Cardiac fibroblast (primary cell): ENCODE measurements at regions not wholly inside any gene's neighbourhood (a gene's known extent, or its start where the extent isn't known, plus 50 kb on each side); places are given as distances from the start of the nearest gene placed in this dataset.

ENCODE experiments used
- DNase-seq, 2 donors: peaks; one replicate each; pipeline versions ENCODE4 v3.0.0 to v3.0.0-alpha.2; 2010; ENCODE audit warnings: low read depth in 2 of 2
- H3K4me3 ChIP-seq, 2 donors: replicated peaks in 1 of 2; 1 replicate in 1 of 2; 2 replicates in 1 of 2; pipeline ENCODE4 v1.5.1; 2011; ENCODE audit warnings: low read depth in 2 of 2, low read length in 2 of 2, mild to moderate bottlenecking in 2 of 2, moderate library complexity in 1 of 2
- TF ChIP-seq, protein P1 (sequence below): IDR thresholded peaks from one replicate; pipeline ENCODE4 v1.5.1; 2011; ENCODE audit warnings: low read depth, mild to moderate bottlenecking, low read length, inconsistent platforms

GRCh38 chr17:73806768-73807167, 162.5 kb upstream of the SDK2 start:
- TF ChIP-seq, protein P1, sequence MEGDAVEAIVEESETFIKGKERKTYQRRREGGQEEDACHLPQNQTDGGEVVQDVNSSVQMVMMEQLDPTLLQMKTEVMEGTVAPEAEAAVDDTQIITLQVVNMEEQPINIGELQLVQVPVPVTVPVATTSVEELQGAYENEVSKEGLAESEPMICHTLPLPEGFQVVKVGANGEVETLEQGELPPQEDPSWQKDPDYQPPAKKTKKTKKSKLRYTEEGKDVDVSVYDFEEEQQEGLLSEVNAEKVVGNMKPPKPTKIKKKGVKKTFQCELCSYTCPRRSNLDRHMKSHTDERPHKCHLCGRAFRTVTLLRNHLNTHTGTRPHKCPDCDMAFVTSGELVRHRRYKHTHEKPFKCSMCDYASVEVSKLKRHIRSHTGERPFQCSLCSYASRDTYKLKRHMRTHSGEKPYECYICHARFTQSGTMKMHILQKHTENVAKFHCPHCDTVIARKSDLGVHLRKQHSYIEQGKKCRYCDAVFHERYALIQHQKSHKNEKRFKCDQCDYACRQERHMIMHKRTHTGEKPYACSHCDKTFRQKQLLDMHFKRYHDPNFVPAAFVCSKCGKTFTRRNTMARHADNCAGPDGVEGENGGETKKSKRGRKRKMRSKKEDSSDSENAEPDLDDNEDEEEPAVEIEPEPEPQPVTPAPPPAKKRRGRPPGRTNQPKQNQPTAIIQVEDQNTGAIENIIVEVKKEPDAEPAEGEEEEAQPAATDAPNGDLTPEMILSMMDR, result no peak
- no peak overlapping the region for H3K4me3 ChIP-seq
- DNase-seq, result no peak

- DNase-seq, result no peak
- TF ChIP-seq, protein P1, result no peak
- no peak overlapping the region for H3K4me3 ChIP-seq
Measured at GRCh38 chr17:73813201-73813600, 169.0 kb upstream of the SDK2 start.

GRCh38 chr17:73814075-73814474, 169.8 kb upstream of the SDK2 start:
- DNase-seq, result no peak

DNA sequence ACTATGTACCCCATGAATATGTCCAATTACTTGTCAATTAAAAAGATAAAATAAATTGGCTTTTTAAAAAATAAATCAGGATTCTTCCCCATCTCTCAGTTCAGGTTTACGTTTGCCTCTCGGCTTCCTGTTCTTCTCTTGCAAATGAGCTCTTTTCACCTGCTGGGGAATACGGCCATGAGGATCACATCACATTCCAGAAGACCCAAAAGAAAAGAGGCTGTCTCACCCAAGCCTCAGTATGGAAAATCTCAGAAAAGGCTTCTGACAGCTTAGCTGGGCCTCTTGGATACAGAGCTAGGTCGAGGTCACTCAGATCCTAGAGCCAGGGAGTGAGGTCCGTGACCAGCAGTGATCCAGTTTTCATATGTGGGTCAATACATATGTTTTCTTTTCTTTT, 171.2 kb upstream of the SDK2 start:
- no peak for DNase-seq
- no peak overlapping the region for H3K4me3 ChIP-seq
- TF ChIP-seq, protein P1, result no peak

More at GRCh38 chr17:73814075-73814474, 169.8 kb upstream of the SDK2 start:
- TF ChIP-seq, protein P1, result no peak
- no peak overlapping the region for H3K4me3 ChIP-seq

DNA sequence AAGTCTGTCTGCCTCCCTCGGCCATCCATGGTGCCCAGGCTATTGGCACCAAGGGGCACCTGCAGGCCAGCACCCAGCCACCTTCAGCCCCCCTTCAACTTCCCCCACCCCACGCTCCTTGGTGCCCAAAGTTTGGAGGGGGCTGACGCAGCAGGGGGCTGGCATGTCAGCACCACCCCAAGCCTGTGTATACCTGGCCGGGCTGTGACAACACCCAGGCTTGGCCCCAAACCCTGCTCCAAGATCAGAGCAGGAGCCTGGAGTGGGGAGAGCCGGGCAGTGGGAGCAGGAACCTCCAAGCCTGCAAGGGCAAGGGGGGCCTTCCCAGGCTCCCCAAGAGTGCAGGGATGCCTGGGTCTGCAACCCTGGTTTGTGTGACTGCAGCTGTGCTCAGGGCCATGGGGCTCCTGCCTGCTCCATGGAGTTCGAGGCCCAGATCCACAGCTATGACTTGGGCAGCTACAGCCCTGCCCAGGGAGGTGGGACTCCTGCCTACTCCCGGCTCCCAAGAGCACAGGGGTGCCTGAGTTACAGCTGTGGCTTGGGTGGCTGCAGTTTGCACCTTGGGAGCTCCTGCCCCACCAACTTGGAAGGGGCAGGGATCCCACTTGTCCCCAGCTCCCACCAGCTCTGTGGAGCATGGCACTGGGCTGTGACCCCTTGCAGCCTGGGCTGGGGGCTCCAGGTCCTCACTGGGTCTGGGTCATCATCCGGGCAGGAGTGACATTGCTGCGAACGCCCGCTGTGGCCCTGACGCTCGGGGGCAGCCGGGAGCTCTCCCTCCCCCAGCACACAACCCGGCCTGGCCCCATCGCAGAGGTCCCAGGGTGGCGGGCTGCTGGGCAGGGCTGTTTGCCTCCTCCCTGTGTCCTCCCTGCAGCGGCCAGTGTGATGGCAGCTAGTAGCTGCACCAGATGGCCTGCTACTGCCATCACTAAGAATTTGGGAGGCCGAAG, 175.5 kb upstream of the SDK2 start:
- TF ChIP-seq, protein P1, result no peak
- no peak for DNase-seq
- no peak overlapping the region for H3K4me3 ChIP-seq

- TF ChIP-seq, protein P1, result no peak
- no peak overlapping the region for H3K4me3 ChIP-seq
- DNase-seq, result peak in 1 of 2 donors; percentile 10
Measured at GRCh38 chr17:73820686-73821448, 176.6 kb upstream of the SDK2 start.
